CD4-positive, alpha-beta T cell (primary cell): ENCODE measurements at regions not wholly inside any gene's neighbourhood (a gene's known extent, or its start where the extent isn't known, plus 50 kb on each side); places are given as distances from the start of the nearest gene placed in this dataset.

Experiments
- ATAC-seq: fragments of 200-7000 bp; cut with Tn5 transposase; one replicate; pipeline ENCODE4 v1.10.0; 2022; ENCODE audit warnings: mild to moderate bottlenecking; ENCODE audit not compliant: poor library complexity
- CTCF ChIA-PET: fragments of 350-600 bp; sonication (Branson Sonifier 250); formaldehyde crosslinking; loops from one replicate; lab custom pipeline; 2021; ENCODE audit warnings: antibody characterized with exemption, inconsistent platforms; lab: Charles Lee
- POLR2A ChIA-PET: fragments of 350-600 bp; sonication (Branson Sonifier 250); formaldehyde crosslinking; loops from one replicate; lab custom pipeline; 2021; ENCODE audit warnings: antibody characterized with exemption, inconsistent platforms; lab: Charles Lee
- DNase-seq, 14 experiments: peaks; one replicate each; pipeline ENCODE4 v3.0.0-alpha.2; 2013 to 2020; ENCODE audit warnings: mixed read lengths in 2 of 14
- H3K27ac ChIP-seq, 2 donors: one replicate each; pipeline versions ENCODE4 v1.5.1 to v1.7.0; 2013; ENCODE audit warnings: low read length in 2 of 2, low read depth in 1 of 2, mild to moderate bottlenecking in 1 of 2
- H3K27me3 ChIP-seq, 2 experiments: 1 replicate in 1 of 2; 2 replicates in 1 of 2; pipeline versions ENCODE4 v1.6.1 to v1.7.0; 2013; ENCODE audit warnings: low read length in 2 of 2, control low read depth in 1 of 2, mild to moderate bottlenecking in 1 of 2, moderate library complexity in 1 of 2; ENCODE audit not compliant: insufficient read depth in 2 of 2, control insufficient read depth in 1 of 2
- H3K36me3 ChIP-seq: one replicate; pipeline ENCODE4 v1.6.1; 2013; ENCODE audit warnings: low read length, control low read depth; ENCODE audit not compliant: insufficient read depth
- H3K4me1 ChIP-seq: one replicate; pipeline ENCODE4 v1.6.1; 2013; ENCODE audit warnings: low read length, control low read depth; ENCODE audit not compliant: insufficient read depth
- H3K4me3 ChIP-seq: one replicate; pipeline ENCODE4 v1.5.1; 2013; ENCODE audit warnings: mild to moderate bottlenecking, low read length, moderate library complexity
- H3K9me3 ChIP-seq, 2 experiments: 1 replicate in 1 of 2; 2 replicates in 1 of 2; pipeline versions ENCODE4 v1.6.1 to v1.7.0; 2013; ENCODE audit warnings: low read length in 2 of 2, mild to moderate bottlenecking in 2 of 2, control low read depth in 1 of 2, moderate library complexity in 1 of 2; ENCODE audit not compliant: control insufficient read depth in 1 of 2, insufficient read depth in 1 of 2
- H3K27ac Mint-ChIP-seq: one replicate; pipeline ENCODE4 v1.8.0; 2020; ENCODE audit warnings: mixed read lengths
- H3K27me3 Mint-ChIP-seq: one replicate; pipeline ENCODE4 v1.8.0; 2021; ENCODE audit warnings: mixed read lengths
- H3K36me3 Mint-ChIP-seq: one replicate; pipeline ENCODE4 v1.8.0; 2021; ENCODE audit warnings: low read depth, mixed read lengths
- H3K4me1 Mint-ChIP-seq: one replicate; pipeline ENCODE4 v1.8.0; 2021; ENCODE audit warnings: low read depth, mixed read lengths
- H3K4me3 Mint-ChIP-seq: one replicate; pipeline ENCODE4 v1.8.0; 2020; ENCODE audit warnings: mild to moderate bottlenecking, mixed read lengths
- H3K9me3 Mint-ChIP-seq: one replicate; pipeline ENCODE4 v1.8.0; 2020; ENCODE audit warnings: mixed read lengths
- CTCF ChIP-seq: fragments of 200-600 bp; IDR thresholded peaks from one replicate; pipeline ENCODE4 v1.8.0; 2022; ENCODE audit warnings: antibody characterized with exemption, mild to moderate bottlenecking
- intact Hi-C, 2 experiments: fragments of 100-400 bp; cut with DNase I in 1 of 2; cut with micrococcal nuclease in 1 of 2; formaldehyde crosslinking; loops; one replicate each; pipeline versions ENCODE4 v1.15.1 to v1.9.0; 2023 to 2025; cut with DNase I, micrococcal nuclease

GRCh38 chr6:140107216-140107615 lies 732.8 kb upstream of the CITED2 start:
- no peaks in the 10 kb centered on the region for H3K4me1 ChIP-seq
- no peak for DNase-seq
- no peaks in the 10 kb centered on the region for H3K36me3 Mint-ChIP-seq
- H3K27ac ChIP-seq, result no peak overlapping the region
- no peak for TF ChIP-seq CTCF
- no peaks in the 10 kb centered on the region for H3K9me3 Mint-ChIP-seq
- H3K36me3 ChIP-seq, result no peaks in the 10 kb centered on the region
- ATAC-seq, result no peak
- no peak overlapping the region for H3K4me3 ChIP-seq
- H3K9me3 ChIP-seq, result no peaks in the 10 kb centered on the region
- H3K27me3 Mint-ChIP-seq, result no peaks in the 10 kb centered on the region
- H3K27ac Mint-ChIP-seq, result no peak overlapping the region
- ChIA-PET CTCF (interaction anchor here (1.3 kb wide), 1 partner anchor 9 kb away, joined by 3 read pairs; no protein-coding TSS in a partner anchor), POLR2A (no interaction called here)
- H3K4me1 Mint-ChIP-seq, result no peaks in the 10 kb centered on the region
- no peaks in the 10 kb centered on the region for H3K27me3 ChIP-seq
- no peak overlapping the region for H3K4me3 Mint-ChIP-seq
- intact Hi-C loops, result no loop called here

GRCh38 chr6:140105857-140106256 lies 731.4 kb upstream of the CITED2 start:
- H3K4me1 ChIP-seq, result no peaks in the 10 kb centered on the region
- ChIA-PET CTCF (no interaction called here), POLR2A (no interaction called here)
- H3K9me3 Mint-ChIP-seq, result no peaks in the 10 kb centered on the region
- no peak overlapping the region for H3K27ac ChIP-seq
- H3K27ac Mint-ChIP-seq, result no peak overlapping the region
- no peaks in the 10 kb centered on the region for H3K4me1 Mint-ChIP-seq
- no peaks in the 10 kb centered on the region for H3K36me3 ChIP-seq
- TF ChIP-seq CTCF, result no peak
- DNase-seq (peak in 2 of 14 experiments; percentile 4 to 8), ATAC-seq (no peak)
- H3K36me3 Mint-ChIP-seq, result no peaks in the 10 kb centered on the region
- H3K27me3 Mint-ChIP-seq, result no peaks in the 10 kb centered on the region
- H3K4me3 ChIP-seq, result no peak overlapping the region
- intact Hi-C loops, result no loop called here
- H3K9me3 ChIP-seq, result no peaks in the 10 kb centered on the region
- H3K4me3 Mint-ChIP-seq, result no peak overlapping the region
- no peaks in the 10 kb centered on the region for H3K27me3 ChIP-seq

- no peaks in the 10 kb centered on the region for H3K4me1 ChIP-seq
- intact Hi-C loops, result no loop called here
- no peak for TF ChIP-seq CTCF
- H3K36me3 ChIP-seq, result no peaks in the 10 kb centered on the region
- H3K4me3 ChIP-seq, result no peak overlapping the region
- DNase-seq, result no peak
- H3K9me3 Mint-ChIP-seq, result no peaks in the 10 kb centered on the region
- H3K27me3 ChIP-seq, result no peaks in the 10 kb centered on the region
- H3K36me3 Mint-ChIP-seq, result no peaks in the 10 kb centered on the region
- H3K27me3 Mint-ChIP-seq, result no peaks in the 10 kb centered on the region
- no peak overlapping the region for H3K27ac Mint-ChIP-seq
- no peaks in the 10 kb centered on the region for H3K4me1 Mint-ChIP-seq
- no peak overlapping the region for H3K4me3 Mint-ChIP-seq
- no peak overlapping the region for H3K27ac ChIP-seq
- no peaks in the 10 kb centered on the region for H3K9me3 ChIP-seq
- ChIA-PET CTCF (no interaction called here), POLR2A (no interaction called here)
- no peak for ATAC-seq
Measured at GRCh38 chr6:140105241-140105640, 730.8 kb upstream of the CITED2 start.
